Esophagus muscularis mucosa (tissue), 4 donors: ENCODE measurements at regions not wholly inside any gene's neighbourhood (a gene's known extent, or its start where the extent isn't known, plus 50 kb on each side); places are given as distances from the start of the nearest gene placed in this dataset.
"Not testable (repeated sequence)": the region's sequence is repeated elsewhere in the genome, so short reads cannot be mapped to it uniquely, and the experiment has no call there.

ENCODE experiments used
- CTCF ChIP-seq, 3 experiments: fragments of 200-600 bp in 2 of 3; fragments of 450-650 bp in 1 of 3; sonication (generic) in 2 of 3; IDR thresholded peaks; one replicate each; pipeline ENCODE4 v1.5.1; 2017 to 2019; ENCODE audit warnings: antibody characterized with exemption in 3 of 3, mild to moderate bottlenecking in 2 of 3, moderate library complexity in 1 of 3
- EP300 ChIP-seq: sonication (generic); formaldehyde crosslinking; IDR thresholded peaks from one replicate; pipeline ENCODE4 v1.6.1; 2017; ENCODE audit warnings: antibody characterized with exemption
- POLR2A ChIP-seq: fragments of 450-650 bp; IDR thresholded peaks from one replicate; pipeline ENCODE4 v1.6.1; 2017; ENCODE audit warnings: antibody characterized with exemption, moderate library complexity, mild to moderate bottlenecking, low read depth
- POLR2AphosphoS5 ChIP-seq, 2 donors: sonication (generic); formaldehyde crosslinking; IDR thresholded peaks; one replicate each; pipeline ENCODE4 v1.6.1; 2017; ENCODE audit warnings: antibody characterized with exemption in 2 of 2

- not testable (repeated sequence) for TF ChIP-seq CTCF (IDR thresholded peaks at IDR 0.05); POLR2A; POLR2AphosphoS5 (IDR thresholded peaks at IDR 0.05); EP300
Measured at GRCh38 chr2:144724460-144724859, 204.5 kb upstream of the ZEB2 start.
